ENCODE measurements at regions not wholly inside any gene's neighbourhood (a gene's known extent, or its start where the extent isn't known, plus 50 kb on each side); places are given as distances from the start of the nearest gene placed in this dataset.

GRCh38 chr7:155930527-155930926 is 118.3 kb upstream of the SHH start:
- no peak for DNase-seq (ENCODE audit: low read depth, low spot score)
- TF ChIP-seq CTCF (IDR thresholded peaks at IDR 0.05; ENCODE audit: low read depth, low read length): no peak
- in situ Hi-C loops (cut with HindIII; ENCODE audit: low sequenced_read_pairs): no loop called here
- no peak overlapping the region for H3K4me3 ChIP-seq (ENCODE audit: low read depth, low read length)

GRCh38 chr7:155930061-155930460 is 117.8 kb upstream of the SHH start:
- TF ChIP-seq CTCF (IDR thresholded peaks at IDR 0.05; ENCODE audit: low read depth, low read length): no peak
- in situ Hi-C loops (cut with HindIII; ENCODE audit: low sequenced_read_pairs): no loop called here
- DNase-seq (ENCODE audit: low read depth, low spot score): no peak
- H3K4me3 ChIP-seq (ENCODE audit: low read depth, low read length): no peak overlapping the region

GRCh38 chr7:155928583-155928982 is 116.3 kb upstream of the SHH start:
- no peak overlapping the region for H3K4me3 ChIP-seq (ENCODE audit: low read depth, low read length)
- TF ChIP-seq CTCF (IDR thresholded peaks at IDR 0.05; ENCODE audit: low read depth, low read length): no peak
- no peak for DNase-seq (ENCODE audit: low read depth, low spot score)
- in situ Hi-C loops (cut with HindIII; ENCODE audit: low sequenced_read_pairs): no loop called here

GRCh38 chr7:155927905-155928304 is 115.6 kb upstream of the SHH start:
- in situ Hi-C loops (cut with HindIII; ENCODE audit: low sequenced_read_pairs): no loop called here
- no peak overlapping the region for H3K4me3 ChIP-seq (ENCODE audit: low read depth, low read length)
- TF ChIP-seq CTCF (IDR thresholded peaks at IDR 0.05; ENCODE audit: low read depth, low read length): no peak
- no peak for DNase-seq (ENCODE audit: low read depth, low spot score)

GRCh38 chr7:155925682-155926081 is 113.4 kb upstream of the SHH start:
- no peak for TF ChIP-seq CTCF (IDR thresholded peaks at IDR 0.05; ENCODE audit: low read depth, low read length)
- no peak overlapping the region for H3K4me3 ChIP-seq (ENCODE audit: low read depth, low read length)
- in situ Hi-C loops (cut with HindIII; ENCODE audit: low sequenced_read_pairs): no loop called here
- no peak for DNase-seq (ENCODE audit: low read depth, low spot score)

- TF ChIP-seq CTCF (IDR thresholded peaks at IDR 0.05; ENCODE audit: low read depth, low read length): no peak
- H3K4me3 ChIP-seq (ENCODE audit: low read depth, low read length): no peak overlapping the region
- no peak for DNase-seq (ENCODE audit: low read depth, low spot score)
- in situ Hi-C loops (cut with HindIII; ENCODE audit: low sequenced_read_pairs): no loop called here
These were observed 110.0 kb upstream of the SHH start for GRCh38 chr7:155922067-155922816.

GRCh38 chr7:155921804-155922066 is 109.5 kb upstream of the SHH start:
- in situ Hi-C loops (cut with HindIII; ENCODE audit: low sequenced_read_pairs): no loop called here
- TF ChIP-seq CTCF (IDR thresholded peaks at IDR 0.05; ENCODE audit: low read depth, low read length): no peak

More at GRCh38 chr7:155921804-155922066, 109.5 kb upstream of the SHH start:
- H3K4me3 ChIP-seq (ENCODE audit: low read depth, low read length): no peak overlapping the region
- DNase-seq (ENCODE audit: low read depth, low spot score): no peak
